ENCODE measurements at regions not wholly inside any gene's neighbourhood (a gene's known extent, or its start where the extent isn't known, plus 50 kb on each side); places are given as distances from the start of the nearest gene placed in this dataset.

DNA sequence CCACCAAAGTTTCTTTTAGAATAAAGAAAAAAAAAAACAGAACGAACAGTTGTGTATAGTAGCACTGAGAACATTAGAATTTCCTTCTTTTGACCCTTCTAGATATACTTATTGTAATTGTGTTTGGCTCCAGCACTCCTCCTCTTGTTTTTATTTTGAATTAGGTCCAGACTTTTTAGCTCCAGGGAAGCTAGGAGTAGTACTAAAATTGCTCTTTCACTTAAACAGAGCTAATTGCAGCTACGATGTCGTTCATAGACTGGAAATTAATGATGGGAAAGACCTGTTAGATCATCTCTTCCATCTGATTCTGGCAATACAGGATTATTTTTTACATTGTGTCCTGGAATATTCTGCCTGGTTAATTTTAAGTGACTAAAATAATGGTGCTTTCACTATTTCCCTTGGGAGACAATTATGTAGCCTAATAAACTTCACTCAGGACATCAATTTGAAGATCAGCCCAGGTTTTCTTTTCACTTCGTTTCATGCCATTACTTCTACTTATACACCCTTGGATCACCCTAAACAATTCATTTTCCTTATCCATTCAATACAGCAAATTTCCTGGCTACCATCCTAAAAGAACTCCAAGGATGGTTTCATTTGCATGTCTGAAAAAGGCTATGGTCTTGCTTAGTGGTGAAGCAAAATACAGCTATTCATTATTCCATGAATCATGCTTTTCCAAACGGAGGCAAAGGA, 480.8 kb upstream of the TECRL start:
- no peaks in the 10 kb centered on the region for H3K36me3 ChIP-seq
- no peaks in the 10 kb centered on the region for H3K9me3 ChIP-seq
- no peak for DNase-seq
- no peak overlapping the region for H3K4me3 ChIP-seq (replicated peaks in 1 of 3)
- H3K4me1 ChIP-seq, result no peaks in the 10 kb centered on the region
- intact Hi-C loops (cut with DNase I), result no loop called here
- 54 to 60% methylated on average over 5 of the region's 5 CpGs for WGBS, 2 donors
- TF ChIP-seq, protein P1, sequence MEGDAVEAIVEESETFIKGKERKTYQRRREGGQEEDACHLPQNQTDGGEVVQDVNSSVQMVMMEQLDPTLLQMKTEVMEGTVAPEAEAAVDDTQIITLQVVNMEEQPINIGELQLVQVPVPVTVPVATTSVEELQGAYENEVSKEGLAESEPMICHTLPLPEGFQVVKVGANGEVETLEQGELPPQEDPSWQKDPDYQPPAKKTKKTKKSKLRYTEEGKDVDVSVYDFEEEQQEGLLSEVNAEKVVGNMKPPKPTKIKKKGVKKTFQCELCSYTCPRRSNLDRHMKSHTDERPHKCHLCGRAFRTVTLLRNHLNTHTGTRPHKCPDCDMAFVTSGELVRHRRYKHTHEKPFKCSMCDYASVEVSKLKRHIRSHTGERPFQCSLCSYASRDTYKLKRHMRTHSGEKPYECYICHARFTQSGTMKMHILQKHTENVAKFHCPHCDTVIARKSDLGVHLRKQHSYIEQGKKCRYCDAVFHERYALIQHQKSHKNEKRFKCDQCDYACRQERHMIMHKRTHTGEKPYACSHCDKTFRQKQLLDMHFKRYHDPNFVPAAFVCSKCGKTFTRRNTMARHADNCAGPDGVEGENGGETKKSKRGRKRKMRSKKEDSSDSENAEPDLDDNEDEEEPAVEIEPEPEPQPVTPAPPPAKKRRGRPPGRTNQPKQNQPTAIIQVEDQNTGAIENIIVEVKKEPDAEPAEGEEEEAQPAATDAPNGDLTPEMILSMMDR (IDR thresholded peaks at IDR 0.05), result no peak
- no peak for TF ChIP-seq POLR2A (IDR thresholded peaks at IDR 0.05)
- H3K27me3 ChIP-seq, result no peaks in the 10 kb centered on the region
- no peak overlapping the region for H3K27ac ChIP-seq

DNA sequence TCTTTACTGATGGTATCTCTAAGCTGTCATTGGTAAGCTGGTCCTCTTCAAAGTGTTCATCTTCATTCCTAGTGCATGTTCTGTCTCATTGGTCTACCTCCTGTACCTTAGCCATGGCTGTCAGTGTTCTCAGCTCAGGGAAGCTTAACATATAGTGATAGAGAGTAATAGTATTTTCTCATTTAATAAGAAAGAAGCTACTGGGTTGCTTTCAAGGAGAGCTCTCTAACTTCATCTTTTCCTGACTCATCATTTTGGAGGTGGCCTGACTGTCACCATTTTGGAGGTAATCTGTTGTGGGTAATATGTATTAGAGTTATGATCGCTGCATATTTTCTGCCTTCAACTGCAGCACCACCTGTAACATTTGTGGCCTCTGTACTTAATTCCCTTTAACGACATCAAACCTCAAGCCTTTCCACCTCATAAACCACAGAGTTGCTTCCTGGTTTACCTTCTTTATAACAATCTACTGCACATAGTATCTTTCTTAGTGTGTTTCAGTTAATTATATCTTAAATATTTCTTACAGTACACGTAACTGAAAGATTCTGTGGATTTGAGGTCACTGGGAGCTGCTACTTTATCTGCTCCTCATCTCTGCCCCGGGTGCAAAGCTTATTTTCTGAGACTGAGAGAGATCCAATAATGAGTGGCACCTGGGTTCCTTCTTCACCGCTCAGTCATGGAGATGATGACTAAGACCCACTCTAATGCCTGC, 474.0 kb upstream of the TECRL start:
- H3K27ac ChIP-seq, result no peak overlapping the region
- H3K4me1 ChIP-seq, result no peaks in the 10 kb centered on the region
- DNase-seq, result no peak
- H3K9me3 ChIP-seq, result no peaks in the 10 kb centered on the region
- no peaks in the 10 kb centered on the region for H3K27me3 ChIP-seq
- no peaks in the 10 kb centered on the region for H3K36me3 ChIP-seq
- intact Hi-C loops (cut with DNase I), result no loop called here
- no peak overlapping the region for H3K4me3 ChIP-seq (replicated peaks in 1 of 3)
- TF ChIP-seq, protein P1 (IDR thresholded peaks at IDR 0.05), result no peak
- TF ChIP-seq POLR2A (IDR thresholded peaks at IDR 0.05), result no peak
- 83 to 85% methylated on average over 5 of the region's 5 CpGs for WGBS, 2 donors

DNA sequence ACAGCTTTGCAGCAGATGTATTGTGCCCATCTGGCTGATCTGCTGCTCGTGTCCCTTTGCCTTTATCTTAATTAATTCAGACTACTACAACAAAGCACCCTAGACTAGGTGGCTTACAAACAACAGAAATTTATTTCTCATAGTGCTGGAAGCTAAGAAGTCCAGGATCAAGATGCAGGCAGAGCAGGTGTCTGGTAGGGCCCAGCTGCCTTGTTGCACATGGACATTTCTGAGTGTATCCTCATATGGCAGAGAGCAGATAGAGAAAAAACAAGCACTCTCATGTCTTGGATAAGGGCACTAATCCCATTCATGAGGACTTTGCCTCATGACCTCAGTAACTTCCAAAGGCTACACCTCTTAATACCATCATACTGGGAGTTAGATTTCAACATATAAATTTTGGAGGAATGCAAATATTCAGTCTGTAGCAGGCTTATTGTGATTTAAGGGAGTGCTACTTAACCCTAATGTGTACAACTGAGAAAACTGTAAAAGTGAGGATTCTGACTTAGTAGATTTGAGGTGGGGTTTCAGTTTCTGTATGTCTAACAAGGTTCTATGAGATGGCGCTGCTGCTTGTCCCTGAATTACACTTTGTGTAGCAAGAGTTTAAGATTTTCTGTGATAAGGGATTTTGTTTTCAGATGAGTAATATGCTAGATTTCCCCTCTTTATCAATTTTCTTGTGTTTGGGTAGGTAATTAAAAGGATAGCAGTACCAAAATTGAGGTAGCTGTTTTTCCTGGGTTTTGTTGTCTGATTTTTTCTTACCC, 473.2 kb upstream of the TECRL start:
- intact Hi-C loops (cut with DNase I), result no loop called here
- no peaks in the 10 kb centered on the region for H3K27me3 ChIP-seq
- H3K36me3 ChIP-seq, result no peaks in the 10 kb centered on the region
- H3K4me3 ChIP-seq (replicated peaks in 1 of 3), result no peak overlapping the region
- no peaks in the 10 kb centered on the region for H3K4me1 ChIP-seq
- H3K27ac ChIP-seq, result no peak overlapping the region
- DNase-seq, result no peak
- WGBS, 2 donors, result 62 to 79% methylated on average over 2 of the region's 2 CpGs
- H3K9me3 ChIP-seq, result no peaks in the 10 kb centered on the region
- no peak for TF ChIP-seq POLR2A (IDR thresholded peaks at IDR 0.05)
- TF ChIP-seq, protein P1 (IDR thresholded peaks at IDR 0.05), result no peak

DNA sequence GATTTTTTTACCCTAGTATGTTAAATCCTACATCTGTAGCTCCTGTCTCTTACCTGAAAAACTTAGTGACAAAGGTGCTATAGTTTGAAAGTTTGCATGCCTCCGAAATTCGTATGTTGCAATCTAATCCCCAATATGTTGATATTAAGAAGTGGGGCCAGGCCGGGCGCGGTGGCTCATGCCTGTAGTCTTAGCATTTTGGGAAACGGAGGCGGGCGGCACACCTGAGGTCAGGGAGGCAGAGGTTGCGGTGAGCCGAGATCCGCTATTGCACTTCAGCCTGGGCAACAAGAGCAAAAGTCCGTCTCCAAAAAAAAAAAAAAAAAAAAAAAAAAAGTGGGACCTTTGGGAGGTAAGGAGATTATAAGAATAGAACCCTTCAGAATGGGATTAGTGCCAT, 471.3 kb upstream of the TECRL start:
- TF ChIP-seq, protein P1 (IDR thresholded peaks at IDR 0.05), result no peak
- TF ChIP-seq POLR2A (IDR thresholded peaks at IDR 0.05), result no peak
- WGBS, 2 donors, result 97 to 99% methylated on average over 12 of the region's 12 CpGs
- DNase-seq, result no peak
- Histone ChIP-seq H3K27me3 (no peaks in the 10 kb centered on the region), H3K4me1 (no peaks in the 10 kb centered on the region), H3K9me3 (no peaks in the 10 kb centered on the region), H3K36me3 (no peaks in the 10 kb centered on the region), H3K4me3 (replicated peaks in 1 of 3) (no peak overlapping the region), H3K27ac (no peak overlapping the region)
- intact Hi-C loops (cut with DNase I), result no loop called here
